Mucosa of descending colon (tissue), 3 donors: ENCODE measurements at regions not wholly inside any gene's neighbourhood (a gene's known extent, or its start where the extent isn't known, plus 50 kb on each side); places are given as distances from the start of the nearest gene placed in this dataset.

Source experiments
- ATAC-seq: fragments of 200-7000 bp; cut with Tn5 transposase; one replicate; pipeline ENCODE4 v1.9.1; 2020; ENCODE audit warnings: mild to moderate bottlenecking, moderate library complexity
- DNase-seq, 3 donors: peaks; one replicate each; pipeline ENCODE4 v3.0.0-alpha.2; 2020
- H3K36me3 ChIP-seq: fragments of 200-600 bp; one replicate; pipeline ENCODE4 v1.8.0; 2021; ENCODE audit warnings: low read depth, mild to moderate bottlenecking
- H3K4me1 ChIP-seq: fragments of 200-600 bp; one replicate; pipeline ENCODE4 v1.8.0; 2021; ENCODE audit warnings: low read depth, mild to moderate bottlenecking
- H3K4me3 ChIP-seq: fragments of 200-600 bp; one replicate; pipeline ENCODE4 v1.8.0; 2021; ENCODE audit warnings: mild to moderate bottlenecking
- H3K9me3 ChIP-seq: fragments of 200-600 bp; one replicate; pipeline ENCODE4 v1.8.0; 2021; ENCODE audit warnings: mild to moderate bottlenecking
- CTCF ChIP-seq: fragments of 200-600 bp; IDR thresholded peaks from one replicate; pipeline ENCODE4 v1.8.0; 2022; ENCODE audit warnings: antibody characterized with exemption, mild to moderate bottlenecking
- intact Hi-C, 2 donors: fragments of 100-400 bp; cut with DNase I in 1 of 2; cut with micrococcal nuclease in 1 of 2; formaldehyde crosslinking; loops; one replicate each; pipeline versions ENCODE4 v1.11.0 to v1.11.1; 2022; cut with DNase I, micrococcal nuclease
- donor health status: DM: no; HTN: no; CAD: no; lungs with moderate emphysema.
- donor health status: DM: no; HTN: no; CAD: no.
- donor health status: DM: no; HTN: yes; CAD: no.

- no peak overlapping the region for H3K4me3 ChIP-seq
- H3K9me3 ChIP-seq = peaks cover 6% of the 10 kb centered on the region
- intact Hi-C loops = no loop called here
- no peak for TF ChIP-seq CTCF
- ATAC-seq = no peak
- no peaks in the 10 kb centered on the region for H3K36me3 ChIP-seq
- H3K4me1 ChIP-seq = no peaks in the 10 kb centered on the region
- DNase-seq = no peak
Measured at GRCh38 chr20:12293900-12294299, 376.2 kb downstream of the BTBD3 start.

GRCh38 chr20:12294678-12295077 is 377.0 kb downstream of the BTBD3 start:
- H3K4me3 ChIP-seq = no peak overlapping the region
- intact Hi-C loops = no loop called here
- no peaks in the 10 kb centered on the region for H3K4me1 ChIP-seq
- DNase-seq (no peak), ATAC-seq (no peak)
- no peaks in the 10 kb centered on the region for H3K36me3 ChIP-seq
- TF ChIP-seq CTCF = no peak
- H3K9me3 ChIP-seq = peaks cover 6% of the 10 kb centered on the region

GRCh38 chr20:12305188-12305950 is 387.7 kb downstream of the BTBD3 start:
- no peaks in the 10 kb centered on the region for H3K9me3 ChIP-seq
- ATAC-seq (no peak), DNase-seq (no peak)
- no peak for TF ChIP-seq CTCF
- no peaks in the 10 kb centered on the region for H3K36me3 ChIP-seq
- H3K4me1 ChIP-seq = no peaks in the 10 kb centered on the region
- H3K4me3 ChIP-seq = no peak overlapping the region
- intact Hi-C loops = no loop called here

- intact Hi-C loops = no loop called here
- ATAC-seq (no peak), DNase-seq (no peak)
- no peak for TF ChIP-seq CTCF
- H3K9me3 ChIP-seq = no peaks in the 10 kb centered on the region
- no peaks in the 10 kb centered on the region for H3K4me1 ChIP-seq
- no peak overlapping the region for H3K4me3 ChIP-seq
- H3K36me3 ChIP-seq = no peaks in the 10 kb centered on the region
Measured at GRCh38 chr20:12306107-12306506, 388.4 kb downstream of the BTBD3 start.

GRCh38 chr20:12311094-12311865 is 393.6 kb downstream of the BTBD3 start:
- Histone ChIP-seq H3K4me1 (no peaks in the 10 kb centered on the region), H3K36me3 (no peaks in the 10 kb centered on the region), H3K9me3 (no peaks in the 10 kb centered on the region), H3K4me3 (no peak overlapping the region)
- intact Hi-C loops = no loop called here
- DNase-seq (no peak), ATAC-seq (no peak)
- TF ChIP-seq CTCF = no peak
